ENCODE measurements at regions not wholly inside any gene's neighbourhood (a gene's known extent, or its start where the extent isn't known, plus 50 kb on each side); places are given as distances from the start of the nearest gene placed in this dataset.

- H3K4me3 ChIP-seq (ENCODE audit: insufficient read length, low read depth) = no peak overlapping the region
- no peak for TF ChIP-seq SUZ12 (IDR thresholded peaks at IDR 0.05; ENCODE audit: extremely low read depth, insufficient read depth, insufficient read length)
- TF ChIP-seq ZNF274 (IDR thresholded peaks at IDR 0.05; ENCODE audit: low read depth, low read length) = no peak
- no peak for TF ChIP-seq YY1 (IDR thresholded peaks at IDR 0.05; ENCODE audit: insufficient read depth, insufficient read length)
- no peaks in the 10 kb centered on the region for H3K36me3 ChIP-seq (ENCODE audit: insufficient read depth, insufficient read length, low read length)
- no peaks in the 10 kb centered on the region for H3K4me1 ChIP-seq (ENCODE audit: insufficient read depth, insufficient read length)
- no peaks in the 10 kb centered on the region for H3K9me3 ChIP-seq (ENCODE audit: insufficient read depth, low read length)
- H3K9ac ChIP-seq (ENCODE audit: insufficient read length, low read depth) = no peak overlapping the region
- no peak for DNase-seq (ENCODE audit: low read depth, low spot score)
- H3K27me3 ChIP-seq (ENCODE audit: insufficient read depth, insufficient read length) = no peaks in the 10 kb centered on the region
Observed at GRCh38 chr3:102896851-102897621, 462.2 kb downstream of the ZPLD1 start.

DNA sequence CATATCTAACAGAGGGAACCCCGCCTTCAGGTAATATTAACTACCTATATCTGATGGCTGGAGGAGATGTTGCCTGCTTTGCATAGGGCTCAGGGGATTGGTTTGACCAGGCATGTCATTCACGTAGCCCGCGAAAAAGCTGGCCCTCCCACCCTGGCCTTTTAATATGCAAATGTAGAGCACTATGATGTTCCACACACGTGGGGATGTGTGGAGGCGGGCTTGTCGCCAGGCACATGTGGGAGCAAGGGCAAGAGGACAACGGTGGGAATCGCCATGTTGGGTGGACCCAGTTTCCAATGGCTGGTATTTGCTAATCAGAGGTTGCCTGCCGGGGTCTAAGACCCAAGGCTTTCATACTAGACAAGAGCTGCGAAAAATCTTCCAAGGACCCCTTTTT is 469.8 kb downstream of the ZPLD1 start:
- Histone ChIP-seq H3K9ac (ENCODE audit: insufficient read length, low read depth) (no peak overlapping the region), H3K4me3 (ENCODE audit: insufficient read length, low read depth) (no peak overlapping the region), H3K36me3 (ENCODE audit: insufficient read depth, insufficient read length, low read length) (no peaks in the 10 kb centered on the region), H3K27me3 (ENCODE audit: insufficient read depth, insufficient read length) (no peaks in the 10 kb centered on the region), H3K9me3 (ENCODE audit: insufficient read depth, low read length) (no peaks in the 10 kb centered on the region), H3K4me1 (ENCODE audit: insufficient read depth, insufficient read length) (no peaks in the 10 kb centered on the region)
- TF ChIP-seq ZNF274 (IDR thresholded peaks at IDR 0.05; ENCODE audit: low read depth, low read length) (no peak), SUZ12 (IDR thresholded peaks at IDR 0.05; ENCODE audit: extremely low read depth, insufficient read depth, insufficient read length) (no peak), YY1 (IDR thresholded peaks at IDR 0.05; ENCODE audit: insufficient read depth, insufficient read length) (no peak)
- no peak for DNase-seq (ENCODE audit: low read depth, low spot score)

- H3K36me3 ChIP-seq (ENCODE audit: insufficient read depth, insufficient read length, low read length) = no peaks in the 10 kb centered on the region
Observed at GRCh38 chr3:102905811-102906210, 471.0 kb downstream of the ZPLD1 start.

DNA sequence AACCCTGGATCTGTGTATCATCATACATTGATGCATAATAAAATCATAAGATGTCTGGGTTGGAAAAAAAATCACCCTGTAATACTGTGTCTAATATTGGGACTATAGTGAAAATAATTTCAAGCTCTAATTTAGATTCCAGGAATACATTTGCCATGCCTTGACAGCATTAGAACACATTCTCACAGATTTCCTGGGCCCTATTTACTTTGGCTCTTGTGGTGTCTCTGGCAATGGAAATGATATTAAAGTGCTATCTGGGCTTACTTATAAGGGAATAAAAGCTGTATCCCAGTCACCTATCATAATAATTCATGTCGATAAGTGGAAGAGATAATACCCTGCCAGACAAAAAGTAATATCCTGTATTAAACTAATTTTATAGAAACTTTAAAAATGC is 472.0 kb downstream of the ZPLD1 start:
- H3K4me1 ChIP-seq (ENCODE audit: insufficient read depth, insufficient read length) = no peaks in the 10 kb centered on the region
- no peak for TF ChIP-seq SUZ12 (IDR thresholded peaks at IDR 0.05; ENCODE audit: extremely low read depth, insufficient read depth, insufficient read length)
- TF ChIP-seq YY1 (IDR thresholded peaks at IDR 0.05; ENCODE audit: insufficient read depth, insufficient read length) = no peak
- TF ChIP-seq ZNF274 (IDR thresholded peaks at IDR 0.05; ENCODE audit: low read depth, low read length) = no peak
- H3K9ac ChIP-seq (ENCODE audit: insufficient read length, low read depth) = no peak overlapping the region
- H3K4me3 ChIP-seq (ENCODE audit: insufficient read length, low read depth) = no peak overlapping the region
- DNase-seq (ENCODE audit: low read depth, low spot score) = no peak
- H3K36me3 ChIP-seq (ENCODE audit: insufficient read depth, insufficient read length, low read length) = no peaks in the 10 kb centered on the region
- no peaks in the 10 kb centered on the region for H3K9me3 ChIP-seq (ENCODE audit: insufficient read depth, low read length)
- no peaks in the 10 kb centered on the region for H3K27me3 ChIP-seq (ENCODE audit: insufficient read depth, insufficient read length)

More at GRCh38 chr3:102905811-102906210, 471.0 kb downstream of the ZPLD1 start:
- no peaks in the 10 kb centered on the region for H3K9me3 ChIP-seq (ENCODE audit: insufficient read depth, low read length)
- H3K27me3 ChIP-seq (ENCODE audit: insufficient read depth, insufficient read length) = no peaks in the 10 kb centered on the region
- no peak for DNase-seq (ENCODE audit: low read depth, low spot score)
- H3K9ac ChIP-seq (ENCODE audit: insufficient read length, low read depth) = no peak overlapping the region
- no peak overlapping the region for H3K4me3 ChIP-seq (ENCODE audit: insufficient read length, low read depth)
- TF ChIP-seq SUZ12 (IDR thresholded peaks at IDR 0.05; ENCODE audit: extremely low read depth, insufficient read depth, insufficient read length) = no peak
- TF ChIP-seq ZNF274 (IDR thresholded peaks at IDR 0.05; ENCODE audit: low read depth, low read length) = no peak
- no peak for TF ChIP-seq YY1 (IDR thresholded peaks at IDR 0.05; ENCODE audit: insufficient read depth, insufficient read length)
- H3K4me1 ChIP-seq (ENCODE audit: insufficient read depth, insufficient read length) = no peaks in the 10 kb centered on the region

DNA sequence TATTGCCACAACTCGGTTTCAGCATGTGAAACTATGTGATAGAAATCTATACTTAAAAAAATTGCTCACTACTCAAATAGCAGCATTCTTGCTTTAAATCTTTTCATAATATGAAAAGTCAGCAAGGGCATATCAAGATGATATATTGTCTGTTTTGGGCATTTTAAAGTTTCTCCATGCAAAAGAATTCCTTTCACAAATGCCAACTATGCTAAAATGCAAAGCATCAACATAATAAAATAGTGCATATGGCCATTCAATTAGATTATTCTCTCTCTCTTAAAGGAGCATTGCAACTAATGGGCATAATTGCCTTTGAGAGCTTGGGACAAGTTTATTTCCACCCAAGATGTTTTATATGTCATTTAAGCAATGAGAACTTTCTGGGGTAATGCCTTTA is 475.1 kb downstream of the ZPLD1 start:
- TF ChIP-seq YY1 (IDR thresholded peaks at IDR 0.05; ENCODE audit: insufficient read depth, insufficient read length) = no peak
- TF ChIP-seq ZNF274 (IDR thresholded peaks at IDR 0.05; ENCODE audit: low read depth, low read length) = no peak
- TF ChIP-seq SUZ12 (IDR thresholded peaks at IDR 0.05; ENCODE audit: extremely low read depth, insufficient read depth, insufficient read length) = no peak
- Histone ChIP-seq H3K9ac (ENCODE audit: insufficient read length, low read depth) (no peak overlapping the region), H3K4me1 (ENCODE audit: insufficient read depth, insufficient read length) (no peaks in the 10 kb centered on the region), H3K27me3 (ENCODE audit: insufficient read depth, insufficient read length) (no peaks in the 10 kb centered on the region), H3K36me3 (ENCODE audit: insufficient read depth, insufficient read length, low read length) (no peaks in the 10 kb centered on the region), H3K9me3 (ENCODE audit: insufficient read depth, low read length) (no peaks in the 10 kb centered on the region), H3K4me3 (ENCODE audit: insufficient read length, low read depth) (no peak overlapping the region)
- no peak for DNase-seq (ENCODE audit: low read depth, low spot score)

- no peaks in the 10 kb centered on the region for H3K9me3 ChIP-seq (ENCODE audit: insufficient read depth, low read length)
- H3K9ac ChIP-seq (ENCODE audit: insufficient read length, low read depth) = no peak overlapping the region
- H3K4me1 ChIP-seq (ENCODE audit: insufficient read depth, insufficient read length) = no peaks in the 10 kb centered on the region
- no peaks in the 10 kb centered on the region for H3K36me3 ChIP-seq (ENCODE audit: insufficient read depth, insufficient read length, low read length)
- TF ChIP-seq ZNF274 (IDR thresholded peaks at IDR 0.05; ENCODE audit: low read depth, low read length) (no peak), SUZ12 (IDR thresholded peaks at IDR 0.05; ENCODE audit: extremely low read depth, insufficient read depth, insufficient read length) (no peak), YY1 (IDR thresholded peaks at IDR 0.05; ENCODE audit: insufficient read depth, insufficient read length) (no peak)
- H3K27me3 ChIP-seq (ENCODE audit: insufficient read depth, insufficient read length) = no peaks in the 10 kb centered on the region
- H3K4me3 ChIP-seq (ENCODE audit: insufficient read length, low read depth) = no peak overlapping the region
- DNase-seq (ENCODE audit: low read depth, low spot score) = no peak
Observed at GRCh38 chr3:102916532-102916931, 481.7 kb downstream of the ZPLD1 start.

DNA sequence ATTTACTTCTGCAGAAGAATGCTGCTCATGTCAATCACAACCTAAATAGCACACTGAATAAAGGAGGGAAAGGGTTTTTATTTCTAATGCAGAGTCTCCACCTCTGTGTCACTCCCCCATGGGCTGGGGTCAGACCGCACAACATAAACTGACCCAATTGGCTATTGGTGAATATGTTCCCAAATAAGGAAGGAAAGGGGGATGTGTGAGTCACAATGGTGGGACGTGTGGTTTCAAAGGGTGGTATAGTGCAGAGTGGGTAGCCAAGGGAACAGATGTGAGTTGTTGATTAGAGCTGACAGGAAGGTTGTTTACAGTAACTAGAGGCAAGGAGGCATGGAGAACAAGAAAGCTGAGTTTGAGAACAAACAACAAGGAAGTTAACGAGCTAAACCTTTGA is 491.8 kb downstream of the ZPLD1 start:
- Histone ChIP-seq H3K36me3 (ENCODE audit: insufficient read depth, insufficient read length, low read length) (no peaks in the 10 kb centered on the region), H3K27me3 (ENCODE audit: insufficient read depth, insufficient read length) (no peaks in the 10 kb centered on the region), H3K4me3 (ENCODE audit: insufficient read length, low read depth) (no peak overlapping the region), H3K4me1 (ENCODE audit: insufficient read depth, insufficient read length) (no peaks in the 10 kb centered on the region), H3K9me3 (ENCODE audit: insufficient read depth, low read length) (peaks cover 30% of the 10 kb centered on the region), H3K9ac (ENCODE audit: insufficient read length, low read depth) (no peak overlapping the region)
- no peak for DNase-seq (ENCODE audit: low read depth, low spot score)
- TF ChIP-seq SUZ12 (IDR thresholded peaks at IDR 0.05; ENCODE audit: extremely low read depth, insufficient read depth, insufficient read length) (no peak), ZNF274 (IDR thresholded peaks at IDR 0.05; ENCODE audit: low read depth, low read length) (no peak), YY1 (IDR thresholded peaks at IDR 0.05; ENCODE audit: insufficient read depth, insufficient read length) (no peak)
